RWPE1 (cell line): ENCODE measurements at regions not wholly inside any gene's neighbourhood (a gene's known extent, or its start where the extent isn't known, plus 50 kb on each side); places are given as distances from the start of the nearest gene placed in this dataset.

Source experiments
- CTCF ChIA-PET: fragments of 350-600 bp; sonication (Branson Sonifier 250); formaldehyde crosslinking; extraction: SDS; loops from one replicate; lab custom pipeline; 2021; lab: Yijun Ruan, JAX
- POLR2A ChIA-PET: fragments of 400-600 bp; formaldehyde crosslinking; extraction: SDS; loops from one replicate; lab custom pipeline; 2020; ENCODE audit warnings: antibody characterized with exemption; ENCODE audit not compliant: low non-redundant PET; lab: Yijun Ruan, JAX
- DNase-seq: peaks from one replicate; pipeline ENCODE4 v3.0.0; 2012; ENCODE audit warnings: low spot score
- H3K27ac ChIP-seq: fragments of 450-650 bp; 2 replicates; pipeline ENCODE4 v1.5.1; 2017
- TF ChIP-seq, protein P1 (sequence below): fragments of 450-650 bp; conservative IDR thresholded peaks from 2 replicates; pipeline ENCODE4 v1.5.1; 2017; ENCODE audit warnings: low read depth, mild to moderate bottlenecking

- ChIA-PET POLR2A (no interaction called here), CTCF (interaction anchor here (0.5 kb wide), 1 partner anchor 85 kb away, joined by 3 read pairs; no protein-coding TSS in a partner anchor)
- TF ChIP-seq, protein P1, sequence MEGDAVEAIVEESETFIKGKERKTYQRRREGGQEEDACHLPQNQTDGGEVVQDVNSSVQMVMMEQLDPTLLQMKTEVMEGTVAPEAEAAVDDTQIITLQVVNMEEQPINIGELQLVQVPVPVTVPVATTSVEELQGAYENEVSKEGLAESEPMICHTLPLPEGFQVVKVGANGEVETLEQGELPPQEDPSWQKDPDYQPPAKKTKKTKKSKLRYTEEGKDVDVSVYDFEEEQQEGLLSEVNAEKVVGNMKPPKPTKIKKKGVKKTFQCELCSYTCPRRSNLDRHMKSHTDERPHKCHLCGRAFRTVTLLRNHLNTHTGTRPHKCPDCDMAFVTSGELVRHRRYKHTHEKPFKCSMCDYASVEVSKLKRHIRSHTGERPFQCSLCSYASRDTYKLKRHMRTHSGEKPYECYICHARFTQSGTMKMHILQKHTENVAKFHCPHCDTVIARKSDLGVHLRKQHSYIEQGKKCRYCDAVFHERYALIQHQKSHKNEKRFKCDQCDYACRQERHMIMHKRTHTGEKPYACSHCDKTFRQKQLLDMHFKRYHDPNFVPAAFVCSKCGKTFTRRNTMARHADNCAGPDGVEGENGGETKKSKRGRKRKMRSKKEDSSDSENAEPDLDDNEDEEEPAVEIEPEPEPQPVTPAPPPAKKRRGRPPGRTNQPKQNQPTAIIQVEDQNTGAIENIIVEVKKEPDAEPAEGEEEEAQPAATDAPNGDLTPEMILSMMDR, result no peak
- peak; percentile 66 for DNase-seq
- H3K27ac ChIP-seq, result no peak overlapping the region
These were observed 445.9 kb downstream of the SETD4 start for GRCh38 chr21:35614396-35614921.

- DNase-seq, result no peak
- ChIA-PET POLR2A (no interaction called here), CTCF (no interaction called here)
- TF ChIP-seq, protein P1, result no peak
- no peak overlapping the region for H3K27ac ChIP-seq
These were observed 448.6 kb downstream of the SETD4 start for GRCh38 chr21:35611708-35612132.

DNA sequence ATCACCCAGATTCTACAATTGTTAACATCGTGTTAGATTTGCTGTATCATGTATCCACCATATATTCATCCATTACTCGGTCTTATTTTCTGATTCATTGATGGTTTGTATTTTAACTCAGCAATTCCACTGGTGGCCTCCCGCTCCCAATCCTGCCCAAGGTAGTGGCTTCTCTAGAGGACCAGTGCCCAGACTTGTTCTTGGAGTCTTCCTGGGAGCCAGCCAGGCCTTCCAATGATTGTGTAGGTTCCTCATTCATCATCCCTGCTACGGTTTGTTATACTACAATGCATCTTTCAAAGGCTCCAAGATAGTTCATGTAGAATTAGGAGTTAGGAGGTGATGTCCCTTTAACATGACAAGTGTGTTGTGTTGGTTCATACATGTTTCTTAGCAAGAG, 451.1 kb downstream of the SETD4 start:
- ChIA-PET POLR2A (no interaction called here), CTCF (interaction anchor here (0.6 kb wide), 2 partner anchors 46 to 720 kb away, joined by 3 read pairs; no protein-coding TSS in a partner anchor)

DNA sequence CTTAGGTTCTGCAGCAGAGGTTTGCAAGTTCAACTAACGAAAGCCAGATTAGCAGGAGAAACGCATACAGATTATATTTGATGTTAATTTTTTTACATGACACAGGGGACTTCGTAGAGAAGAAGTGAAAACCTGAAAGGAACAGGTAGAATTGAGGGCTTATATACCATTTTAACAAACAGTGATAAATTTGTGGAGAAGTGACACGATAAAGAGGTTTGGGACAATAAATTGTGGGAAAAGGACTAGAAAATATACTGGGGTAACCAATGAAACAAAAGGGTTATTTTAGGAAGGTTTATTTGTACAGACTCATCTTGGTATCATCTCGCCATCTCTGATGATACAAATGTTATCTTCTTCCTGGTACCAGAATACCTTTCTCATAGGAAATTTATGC, 452.9 kb downstream of the SETD4 start:
- CTCF ChIA-PET, result no interaction called here
- TF ChIP-seq, protein P1, result no peak
- DNase-seq, result no peak
- no peak overlapping the region for H3K27ac ChIP-seq
- POLR2A ChIA-PET, result no interaction called here

More for the DNA sequence above, 451.1 kb downstream of the SETD4 start:
- DNase-seq, result peak; percentile 38
- no peak overlapping the region for H3K27ac ChIP-seq
- TF ChIP-seq, protein P1, result no peak

- no peak overlapping the region for H3K27ac ChIP-seq
- POLR2A ChIA-PET, result interaction anchor here (0.6 kb wide), 1 partner anchor 293 kb away, joined by 6 read pairs; no protein-coding TSS in a partner anchor
- CTCF ChIA-PET, result no interaction called here
These were observed 453.7 kb downstream of the SETD4 start for GRCh38 chr21:35606578-35606977.

DNA sequence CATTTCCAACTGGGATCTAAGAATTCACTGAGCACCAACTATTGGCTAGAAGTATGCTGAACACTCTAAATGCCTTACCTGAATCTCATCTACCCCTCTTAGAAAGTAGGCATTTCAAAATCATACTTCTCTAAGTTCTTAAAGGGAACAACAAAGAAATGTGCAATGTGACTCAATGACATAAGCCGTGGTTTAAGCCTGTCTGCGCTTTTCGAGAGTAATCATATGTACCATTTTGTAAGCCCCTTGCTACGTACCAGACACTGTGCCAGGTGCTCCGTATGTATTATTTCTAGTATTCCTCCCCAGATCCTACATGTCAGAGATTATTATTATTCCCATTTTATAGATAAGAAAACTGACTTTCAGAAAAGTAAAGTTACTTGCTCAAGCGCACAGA, 454.2 kb downstream of the SETD4 start:
- no peak for DNase-seq
- no peak overlapping the region for H3K27ac ChIP-seq
- TF ChIP-seq, protein P1, result no peak
- CTCF ChIA-PET, result no interaction called here
- POLR2A ChIA-PET, result interaction anchor here (0.6 kb wide), 1 partner anchor 292 kb away, joined by 6 read pairs; no protein-coding TSS in a partner anchor

More at GRCh38 chr21:35606578-35606977, 453.7 kb downstream of the SETD4 start:
- TF ChIP-seq, protein P1, result no peak
- peak; percentile 24 for DNase-seq
